Parathyroid adenoma (tissue), 2 donors: ENCODE measurements at regions not wholly inside any gene's neighbourhood (a gene's known extent, or its start where the extent isn't known, plus 50 kb on each side); places are given as distances from the start of the nearest gene placed in this dataset.

ENCODE experiments used
- H2AFZ ChIP-seq: fragments of 300-600 bp; sonication (generic); one replicate; pipeline ENCODE4 v1.7.0; 2017; ENCODE audit warnings: antibody characterized with exemption, mild to moderate bottlenecking
- H3K27ac ChIP-seq: fragments of 300-600 bp; sonication (generic); one replicate; pipeline ENCODE4 v1.7.0; 2017
- H3K27me3 ChIP-seq: fragments of 300-600 bp; sonication (generic); one replicate; pipeline ENCODE4 v1.7.0; 2017; ENCODE audit warnings: low read length; ENCODE audit not compliant: control insufficient read depth, insufficient read depth
- H3K36me3 ChIP-seq: fragments of 300-600 bp; sonication (generic); one replicate; pipeline ENCODE4 v1.7.0; 2017; ENCODE audit warnings: low read length; ENCODE audit not compliant: control insufficient read depth, insufficient read depth
- H3K4me1 ChIP-seq: fragments of 300-600 bp; sonication (generic); one replicate; pipeline ENCODE4 v1.7.0; 2017; ENCODE audit warnings: control low read depth
- H3K4me2 ChIP-seq: fragments of 300-600 bp; sonication (generic); one replicate; pipeline ENCODE4 v1.7.0; 2017; ENCODE audit warnings: low read length
- H3K4me3 ChIP-seq: fragments of 300-600 bp; sonication (generic); one replicate; pipeline ENCODE4 v1.7.0; 2017; ENCODE audit warnings: low read depth, low read length
- H3K79me2 ChIP-seq: fragments of 300-600 bp; sonication (generic); one replicate; pipeline ENCODE4 v1.7.0; 2017; ENCODE audit warnings: control low read depth
- H3K9ac ChIP-seq: fragments of 300-600 bp; sonication (generic); one replicate; pipeline ENCODE4 v1.7.0; 2017; ENCODE audit warnings: mild to moderate bottlenecking
- H3K9me3 ChIP-seq: fragments of 300-600 bp; sonication (generic); one replicate; pipeline ENCODE4 v1.7.0; 2017; ENCODE audit warnings: low read length; ENCODE audit not compliant: control insufficient read depth
- TF ChIP-seq, protein P1 (sequence below): fragments of 300-600 bp; sonication (generic); IDR thresholded peaks from one replicate; pipeline ENCODE4 v1.7.0; 2017; ENCODE audit warnings: antibody characterized with exemption, mild to moderate bottlenecking
- donor health status: primary hyperparathyroidism.

DNA sequence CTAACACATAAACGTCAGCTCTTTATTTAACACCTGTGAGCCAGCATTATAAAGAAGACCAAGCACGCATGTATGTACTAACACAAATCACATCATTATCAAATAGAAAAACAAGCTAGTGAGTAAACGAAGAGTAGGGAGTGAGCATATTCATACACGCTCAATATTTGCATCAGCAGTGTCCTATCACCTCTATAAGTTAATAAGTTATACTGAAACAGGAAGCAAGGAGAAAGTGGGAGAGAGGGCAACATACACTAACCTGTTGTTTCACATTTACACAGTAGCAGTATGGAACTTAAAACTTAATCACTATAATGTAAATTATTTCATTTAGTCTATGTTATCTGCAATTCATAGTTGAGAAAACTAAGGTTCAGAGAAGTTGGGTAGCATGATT lies 321.5 kb upstream of the TANK start:
- Histone ChIP-seq H3K79me2 (no peaks in the 10 kb centered on the region), H3K9me3 (no peaks in the 10 kb centered on the region), H3K9ac (no peak overlapping the region), H3K4me2 (no peak overlapping the region), H3K4me3 (no peak overlapping the region), H3K4me1 (no peaks in the 10 kb centered on the region), H3K36me3 (no peaks in the 10 kb centered on the region), H2AFZ (no peak overlapping the region), H3K27ac (no peak overlapping the region), H3K27me3 (no peaks in the 10 kb centered on the region)
- TF ChIP-seq, protein P1, sequence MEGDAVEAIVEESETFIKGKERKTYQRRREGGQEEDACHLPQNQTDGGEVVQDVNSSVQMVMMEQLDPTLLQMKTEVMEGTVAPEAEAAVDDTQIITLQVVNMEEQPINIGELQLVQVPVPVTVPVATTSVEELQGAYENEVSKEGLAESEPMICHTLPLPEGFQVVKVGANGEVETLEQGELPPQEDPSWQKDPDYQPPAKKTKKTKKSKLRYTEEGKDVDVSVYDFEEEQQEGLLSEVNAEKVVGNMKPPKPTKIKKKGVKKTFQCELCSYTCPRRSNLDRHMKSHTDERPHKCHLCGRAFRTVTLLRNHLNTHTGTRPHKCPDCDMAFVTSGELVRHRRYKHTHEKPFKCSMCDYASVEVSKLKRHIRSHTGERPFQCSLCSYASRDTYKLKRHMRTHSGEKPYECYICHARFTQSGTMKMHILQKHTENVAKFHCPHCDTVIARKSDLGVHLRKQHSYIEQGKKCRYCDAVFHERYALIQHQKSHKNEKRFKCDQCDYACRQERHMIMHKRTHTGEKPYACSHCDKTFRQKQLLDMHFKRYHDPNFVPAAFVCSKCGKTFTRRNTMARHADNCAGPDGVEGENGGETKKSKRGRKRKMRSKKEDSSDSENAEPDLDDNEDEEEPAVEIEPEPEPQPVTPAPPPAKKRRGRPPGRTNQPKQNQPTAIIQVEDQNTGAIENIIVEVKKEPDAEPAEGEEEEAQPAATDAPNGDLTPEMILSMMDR = no peak

DNA sequence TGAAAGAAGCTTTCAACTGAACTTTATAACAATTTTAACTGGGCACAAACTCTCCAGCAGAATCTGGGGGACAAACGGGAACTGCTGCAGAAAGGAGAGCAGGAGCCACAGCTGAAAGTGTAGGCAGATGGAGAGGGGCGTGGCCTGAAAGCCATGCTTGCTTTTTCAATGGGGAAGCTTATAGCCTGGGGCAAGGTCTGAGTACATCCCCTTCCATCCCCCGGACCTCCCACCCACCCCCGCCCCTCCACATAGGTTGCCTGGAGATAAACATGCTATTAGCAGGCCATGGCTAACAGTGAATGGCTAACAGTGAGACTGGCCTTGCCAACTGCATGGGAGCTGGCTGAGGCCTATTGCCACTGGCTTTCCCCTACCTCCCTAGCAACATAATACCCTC lies 317.9 kb upstream of the TANK start:
- Histone ChIP-seq H3K4me1 (no peaks in the 10 kb centered on the region), H3K27me3 (no peaks in the 10 kb centered on the region), H3K4me3 (no peak overlapping the region), H3K36me3 (no peaks in the 10 kb centered on the region), H3K4me2 (no peak overlapping the region), H3K9ac (no peak overlapping the region), H3K79me2 (no peaks in the 10 kb centered on the region), H2AFZ (no peak overlapping the region), H3K9me3 (no peaks in the 10 kb centered on the region), H3K27ac (no peak overlapping the region)
- TF ChIP-seq, protein P1 = no peak

DNA sequence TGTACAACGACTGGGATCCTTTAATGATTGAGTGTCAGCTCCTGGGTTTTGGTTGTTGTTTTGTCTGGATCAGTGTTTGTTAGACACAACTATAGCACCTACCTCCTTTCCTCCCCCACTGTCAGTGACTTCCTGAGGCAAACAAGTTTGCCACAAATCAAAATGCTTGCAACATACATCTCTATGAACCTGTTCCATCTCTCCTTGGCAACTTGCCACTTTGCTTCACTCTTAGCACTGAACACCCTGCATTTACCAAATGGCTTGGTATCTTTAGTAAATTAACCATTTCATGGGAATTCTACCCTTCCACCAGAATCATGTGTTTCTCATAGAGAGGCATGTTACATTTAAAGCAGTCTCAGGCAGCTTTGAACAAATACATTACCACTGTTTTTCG lies 301.1 kb upstream of the TANK start:
- Histone ChIP-seq H3K4me2 (no peak overlapping the region), H3K9me3 (no peaks in the 10 kb centered on the region), H3K4me1 (peaks cover 4% of the 10 kb centered on the region), H3K9ac (no peak overlapping the region), H3K36me3 (no peaks in the 10 kb centered on the region), H3K27me3 (no peaks in the 10 kb centered on the region), H3K79me2 (no peaks in the 10 kb centered on the region), H2AFZ (no peak overlapping the region), H3K4me3 (no peak overlapping the region), H3K27ac (no peak overlapping the region)
- TF ChIP-seq, protein P1 = no peak

DNA sequence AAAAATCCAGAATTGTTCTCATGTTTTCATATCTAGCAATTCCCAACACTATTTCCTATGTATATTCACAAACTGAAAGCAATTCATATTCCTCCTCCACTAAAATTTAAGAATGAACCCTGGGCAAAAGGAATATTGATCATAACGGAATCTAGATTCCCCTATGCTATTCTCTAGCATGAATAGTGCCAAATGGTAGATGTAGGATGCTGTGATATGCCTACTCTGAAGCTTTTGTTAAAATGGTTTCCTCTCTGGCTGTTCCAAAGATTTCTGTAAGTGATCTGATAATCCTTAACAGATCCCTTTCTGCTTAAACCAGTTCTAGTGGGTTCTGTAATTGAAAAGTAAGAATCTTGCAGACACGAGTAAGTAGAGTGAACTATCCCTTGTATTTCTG lies 298.0 kb upstream of the TANK start:
- Histone ChIP-seq H3K27ac (no peak overlapping the region), H3K79me2 (no peaks in the 10 kb centered on the region), H3K9ac (no peak overlapping the region), H3K27me3 (no peaks in the 10 kb centered on the region), H2AFZ (no peak overlapping the region), H3K4me2 (no peak overlapping the region), H3K4me3 (no peak overlapping the region), H3K9me3 (no peaks in the 10 kb centered on the region), H3K4me1 (peaks cover 4% of the 10 kb centered on the region), H3K36me3 (no peaks in the 10 kb centered on the region)
- TF ChIP-seq, protein P1 = no peak

DNA sequence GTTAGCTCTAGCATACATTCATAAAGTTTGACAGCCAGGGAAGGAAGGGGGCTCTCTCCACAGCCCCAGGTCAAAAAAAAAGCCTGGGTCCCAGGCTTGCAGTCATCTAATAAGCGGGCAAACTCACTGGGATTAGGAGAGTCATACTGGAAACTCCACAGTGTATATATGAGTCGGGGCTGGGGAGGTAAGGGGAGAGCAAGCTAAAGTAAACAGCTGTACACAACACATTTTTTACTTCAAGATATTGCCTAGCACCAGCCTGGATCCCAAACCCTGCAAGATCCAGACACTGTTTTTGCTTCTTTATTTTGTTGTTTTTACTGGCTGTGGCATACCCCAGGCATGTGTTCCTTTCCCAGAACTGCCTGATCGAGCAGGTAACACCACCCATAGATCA lies 291.3 kb upstream of the TANK start:
- no peak overlapping the region for H3K4me2 ChIP-seq
- H3K27ac ChIP-seq = no peak overlapping the region
- no peaks in the 10 kb centered on the region for H3K9me3 ChIP-seq
- H3K79me2 ChIP-seq = no peaks in the 10 kb centered on the region
- no peaks in the 10 kb centered on the region for H3K27me3 ChIP-seq
- H3K36me3 ChIP-seq = no peaks in the 10 kb centered on the region
- H2AFZ ChIP-seq = no peak overlapping the region
- H3K4me1 ChIP-seq = no peaks in the 10 kb centered on the region
- TF ChIP-seq, protein P1 = no peak
- no peak overlapping the region for H3K4me3 ChIP-seq
- H3K9ac ChIP-seq = no peak overlapping the region
